SK-N-SH (cell line): ENCODE measurements at regions not wholly inside any gene's neighbourhood (a gene's known extent, or its start where the extent isn't known, plus 50 kb on each side); places are given as distances from the start of the nearest gene placed in this dataset.

Experiments used
- CTCF ChIA-PET: fragments of 300-600, 350-600 bp; formaldehyde crosslinking; extraction: SDS; loops from one replicate; lab custom pipeline; 2021; lab: Yijun Ruan, JAX
- POLR2A ChIA-PET: fragments of 350-600 bp; sonication (Branson Sonifier 250); formaldehyde crosslinking; extraction: SDS; loops from one replicate; lab custom pipeline; 2020; ENCODE audit warnings: antibody characterized with exemption, inconsistent platforms; lab: Yijun Ruan, JAX
- DNase-seq: peaks from one replicate; pipeline ENCODE4 v3.0.0; 2012
- H2AFZ ChIP-seq: fragments of 200-600 bp; sonication (generic); 2 replicates; pipeline ENCODE4 v1.8.1; 2016; ENCODE audit warnings: antibody characterized with exemption, mild to moderate bottlenecking, low read depth
- H3F3A ChIP-seq: fragments of 200-600 bp; sonication (generic); replicated peaks from 2 replicates; pipeline ENCODE3; 2016; ENCODE audit warnings: antibody characterized with exemption, mild to moderate bottlenecking; ENCODE audit not compliant: insufficient read depth
- H3K27ac ChIP-seq, 2 experiments: fragments of 200-500 bp in 1 of 2; fragments of 200-600 bp in 1 of 2; sonication (Bioruptor generic) in 1 of 2; sonication (generic), shearing (Covaris generic) in 1 of 2; 2 replicates each; pipeline versions ENCODE4 v1.5.1 to v1.6.1; 2014 to 2016; ENCODE audit warnings: low read depth in 2 of 2, inconsistent platforms in 1 of 2, low read length in 1 of 2, mild to moderate bottlenecking in 1 of 2, mixed read lengths in 1 of 2
- H3K27me3 ChIP-seq: fragments of 200-600 bp; sonication (generic), shearing (Covaris generic); 2 replicates; pipeline ENCODE4 v1.6.1; 2016; ENCODE audit warnings: mixed run types; ENCODE audit not compliant: insufficient read depth
- H3K36me3 ChIP-seq, 2 experiments: fragments of 200-500 bp in 1 of 2; fragments of 200-600 bp in 1 of 2; sonication (Bioruptor generic) in 1 of 2; sonication (generic) in 1 of 2; replicated peaks in 1 of 2; 2 replicates each; pipeline versions ENCODE3 to v1.5.1; 2014 to 2016; ENCODE audit warnings: low read length in 1 of 2, mild to moderate bottlenecking in 1 of 2; ENCODE audit not compliant: insufficient read depth in 2 of 2, control insufficient read depth in 1 of 2
- H3K4me1 ChIP-seq, 2 experiments: fragments of 200-500 bp in 1 of 2; fragments of 200-600 bp in 1 of 2; sonication (Bioruptor generic) in 1 of 2; sonication (generic), shearing (Covaris generic) in 1 of 2; 2 replicates each; pipeline versions ENCODE4 v1.5.1 to v1.6.1; 2014 to 2016; ENCODE audit warnings: low read depth in 1 of 2, low read length in 1 of 2, mixed run types in 1 of 2; ENCODE audit not compliant: insufficient read depth in 2 of 2, control insufficient read depth in 1 of 2
- H3K4me2 ChIP-seq: fragments of 200-600 bp; sonication (generic), shearing (Covaris generic); 2 replicates; pipeline ENCODE4 v1.6.1; 2017; ENCODE audit warnings: mixed run types
- H3K4me3 ChIP-seq, 2 experiments: fragments of 200-500 bp in 1 of 2; fragments of 200-600 bp in 1 of 2; sonication (Bioruptor generic) in 1 of 2; sonication (generic), shearing (Covaris generic) in 1 of 2; 2 replicates each; pipeline versions ENCODE4 v1.5.1 to v1.8.1; 2014 to 2016; ENCODE audit warnings: low read depth in 2 of 2, inconsistent platforms in 1 of 2, low read length in 1 of 2, mild to moderate bottlenecking in 1 of 2, mixed read lengths in 1 of 2, moderate library complexity in 1 of 2
- H3K79me2 ChIP-seq: fragments of 200-600 bp; sonication (generic); 2 replicates; pipeline ENCODE4 v1.8.1; 2017; ENCODE audit warnings: mild to moderate bottlenecking; ENCODE audit not compliant: insufficient read depth
- H3K9ac ChIP-seq: fragments of 200-600 bp; sonication (generic); 2 replicates; pipeline ENCODE4 v1.6.1; 2017; ENCODE audit warnings: mixed run types
- H3K9me2 ChIP-seq: fragments of 200-600 bp; sonication (generic); 2 replicates; pipeline ENCODE4 v1.6.1; 2017; ENCODE audit warnings: mixed run types
- H3K9me3 ChIP-seq: fragments of 200-600 bp; sonication (generic); 2 replicates; pipeline ENCODE4 v1.6.1; 2017; ENCODE audit warnings: mixed run types, mild to moderate bottlenecking, moderate library complexity
- H4K20me1 ChIP-seq: fragments of 200-600 bp; sonication (generic); 2 replicates; pipeline ENCODE4 v1.6.1; 2017; ENCODE audit warnings: mild to moderate bottlenecking, mixed run types; ENCODE audit not compliant: insufficient read depth
- EZH2phosphoT487 ChIP-seq: fragments of 200-600 bp; sonication (generic); IDR thresholded peaks from 2 replicates; pipeline ENCODE4 v1.6.1; 2017; ENCODE audit warnings: low read depth, mixed run types, mild to moderate bottlenecking, antibody characterized with exemption, moderate library complexity, borderline replicate concordance
- FOXJ3 ChIP-seq: sonication (generic); formaldehyde crosslinking; IDR thresholded peaks from 2 replicates; pipeline ENCODE4 v1.5.1; 2020; ENCODE audit warnings: mild to moderate bottlenecking, missing genetic modification reagents
- GATA2 ChIP-seq: sonication (generic); formaldehyde crosslinking; IDR thresholded peaks from 2 replicates; pipeline ENCODE4 v1.5.0; 2020; ENCODE audit warnings: mild to moderate bottlenecking, missing genetic modification reagents
- JUND ChIP-seq: IDR thresholded peaks from 2 replicates; pipeline ENCODE4 v1.4.0; 2012
- MAX ChIP-seq: IDR thresholded peaks from 2 replicates; pipeline ENCODE4 v1.4.0; 2012; ENCODE audit warnings: low read depth
- MXI1 ChIP-seq: IDR thresholded peaks from 2 replicates; pipeline ENCODE4 v1.6.1; 2012; ENCODE audit warnings: mild to moderate bottlenecking, low read depth, low read length, improper control_type of control experiment
- NRF1 ChIP-seq: IDR thresholded peaks from 2 replicates; pipeline ENCODE4 v1.6.1; 2012; ENCODE audit warnings: low read depth, mild to moderate bottlenecking, low read length
- POLR2AphosphoS5 ChIP-seq: IDR thresholded peaks from 2 replicates; pipeline ENCODE4 v1.6.1; 2012; ENCODE audit warnings: low read depth, low read length
- SIN3A ChIP-seq: IDR thresholded peaks from 2 replicates; pipeline ENCODE4 v1.6.1; 2012; ENCODE audit warnings: low read depth, mild to moderate bottlenecking, low read length, moderate library complexity, borderline replicate concordance
- TAF1 ChIP-seq: IDR thresholded peaks from 2 replicates; pipeline ENCODE4 v1.6.1; 2012; ENCODE audit warnings: low read depth, mild to moderate bottlenecking, low read length, moderate library complexity, borderline replicate concordance
- TCF12 ChIP-seq: IDR thresholded peaks from 2 replicates; pipeline ENCODE4 v1.4.0; 2012
- YY1 ChIP-seq: IDR thresholded peaks from 2 replicates; pipeline ENCODE4 v1.4.0; 2012; ENCODE audit warnings: low read depth, mild to moderate bottlenecking
- WGBS: methylation state at CpG from one replicate; pipeline ENCODE4 v1.1.6; 2017; ENCODE audit warnings: low lambda C conversion rate; 5-methylcytosine and 5-hydroxymethylcytosine counted together
- TF ChIP-seq, protein P1 (sequence below): IDR thresholded peaks from 2 replicates; pipeline ENCODE4; 2012
- TF ChIP-seq, protein P2 (sequence below): IDR thresholded peaks from 2 replicates; pipeline ENCODE4 v1.6.1; 2012; ENCODE audit warnings: mild to moderate bottlenecking, low read depth, low read length, moderate library complexity
- TF ChIP-seq, protein P3 (sequence below): fragments of 150-350 bp; IDR thresholded peaks from 2 replicates; pipeline ENCODE4 v1.6.1; 2016; ENCODE audit warnings: mild to moderate bottlenecking, low read depth, low read length

GRCh38 chr11:130638033-130638432 lies 189.6 kb downstream of the ADAMTS15 start:
- H3K4me2 ChIP-seq, result no peak overlapping the region
- H4K20me1 ChIP-seq, result no peaks in the 10 kb centered on the region
- H3F3A ChIP-seq, result peaks cover 7% of the 10 kb centered on the region
- H3K9ac ChIP-seq, result no peak overlapping the region
- H3K36me3 ChIP-seq, result no peaks in the 10 kb centered on the region
- WGBS, result 79% methylated on average over 5 of the region's 5 CpGs
- DNase-seq, result no peak
- ChIA-PET POLR2A (no interaction called here), CTCF (no interaction called here)
- no peaks in the 10 kb centered on the region for H3K79me2 ChIP-seq
- no peak for TF ChIP-seq YY1
- TF ChIP-seq, protein P1, sequence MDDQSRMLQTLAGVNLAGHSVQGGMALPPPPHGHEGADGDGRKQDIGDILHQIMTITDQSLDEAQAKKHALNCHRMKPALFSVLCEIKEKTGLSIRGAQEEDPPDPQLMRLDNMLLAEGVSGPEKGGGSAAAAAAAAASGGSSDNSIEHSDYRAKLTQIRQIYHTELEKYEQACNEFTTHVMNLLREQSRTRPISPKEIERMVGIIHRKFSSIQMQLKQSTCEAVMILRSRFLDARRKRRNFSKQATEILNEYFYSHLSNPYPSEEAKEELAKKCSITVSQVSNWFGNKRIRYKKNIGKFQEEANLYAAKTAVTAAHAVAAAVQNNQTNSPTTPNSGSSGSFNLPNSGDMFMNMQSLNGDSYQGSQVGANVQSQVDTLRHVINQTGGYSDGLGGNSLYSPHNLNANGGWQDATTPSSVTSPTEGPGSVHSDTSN, result no peak
- TF ChIP-seq TCF12, result no peak
- no peak for TF ChIP-seq SIN3A
- no peak for TF ChIP-seq FOXJ3 (CRISPR knock-in tag)
- TF ChIP-seq POLR2AphosphoS5, result no peak
- no peak for TF ChIP-seq MAX
- TF ChIP-seq GATA2 (CRISPR knock-in tag), result no peak
- TF ChIP-seq EZH2phosphoT487, result no peak
- TF ChIP-seq JUND, result no peak
- TF ChIP-seq NRF1, result no peak
- TF ChIP-seq, protein P2, sequence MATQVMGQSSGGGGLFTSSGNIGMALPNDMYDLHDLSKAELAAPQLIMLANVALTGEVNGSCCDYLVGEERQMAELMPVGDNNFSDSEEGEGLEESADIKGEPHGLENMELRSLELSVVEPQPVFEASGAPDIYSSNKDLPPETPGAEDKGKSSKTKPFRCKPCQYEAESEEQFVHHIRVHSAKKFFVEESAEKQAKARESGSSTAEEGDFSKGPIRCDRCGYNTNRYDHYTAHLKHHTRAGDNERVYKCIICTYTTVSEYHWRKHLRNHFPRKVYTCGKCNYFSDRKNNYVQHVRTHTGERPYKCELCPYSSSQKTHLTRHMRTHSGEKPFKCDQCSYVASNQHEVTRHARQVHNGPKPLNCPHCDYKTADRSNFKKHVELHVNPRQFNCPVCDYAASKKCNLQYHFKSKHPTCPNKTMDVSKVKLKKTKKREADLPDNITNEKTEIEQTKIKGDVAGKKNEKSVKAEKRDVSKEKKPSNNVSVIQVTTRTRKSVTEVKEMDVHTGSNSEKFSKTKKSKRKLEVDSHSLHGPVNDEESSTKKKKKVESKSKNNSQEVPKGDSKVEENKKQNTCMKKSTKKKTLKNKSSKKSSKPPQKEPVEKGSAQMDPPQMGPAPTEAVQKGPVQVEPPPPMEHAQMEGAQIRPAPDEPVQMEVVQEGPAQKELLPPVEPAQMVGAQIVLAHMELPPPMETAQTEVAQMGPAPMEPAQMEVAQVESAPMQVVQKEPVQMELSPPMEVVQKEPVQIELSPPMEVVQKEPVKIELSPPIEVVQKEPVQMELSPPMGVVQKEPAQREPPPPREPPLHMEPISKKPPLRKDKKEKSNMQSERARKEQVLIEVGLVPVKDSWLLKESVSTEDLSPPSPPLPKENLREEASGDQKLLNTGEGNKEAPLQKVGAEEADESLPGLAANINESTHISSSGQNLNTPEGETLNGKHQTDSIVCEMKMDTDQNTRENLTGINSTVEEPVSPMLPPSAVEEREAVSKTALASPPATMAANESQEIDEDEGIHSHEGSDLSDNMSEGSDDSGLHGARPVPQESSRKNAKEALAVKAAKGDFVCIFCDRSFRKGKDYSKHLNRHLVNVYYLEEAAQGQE, result no peak
- no peak for TF ChIP-seq TAF1
- H3K4me3 ChIP-seq, result no peak overlapping the region
- H3K27ac ChIP-seq, result 0 out of 4 replicates have a peak overlapping the region, but pooled peaks of 1 of the 2 experiments have one; percentile 36
- H3K9me2 ChIP-seq, result no peaks in the 10 kb centered on the region
- H3K27me3 ChIP-seq, result no peaks in the 10 kb centered on the region
- H2AFZ ChIP-seq, result no peak overlapping the region
- H3K9me3 ChIP-seq, result no peaks in the 10 kb centered on the region
- peaks cover 0 to 26% of the 10 kb centered on the region in 2 experiments; a peak in 2 of 4 replicates for H3K4me1 ChIP-seq

- Histone ChIP-seq H4K20me1 (no peaks in the 10 kb centered on the region), H3K36me3 (no peaks in the 10 kb centered on the region), H3K79me2 (no peaks in the 10 kb centered on the region), H3K9me2 (no peaks in the 10 kb centered on the region), H3F3A (peaks cover 7% of the 10 kb centered on the region), H3K9me3 (no peaks in the 10 kb centered on the region), H3K9ac (no peak overlapping the region), H3K27me3 (no peaks in the 10 kb centered on the region), H3K27ac (no peak overlapping the region), H3K4me1 (peaks cover 0 to 26% of the 10 kb centered on the region in 2 experiments; a peak in 2 of 4 replicates), H3K4me2 (no peak overlapping the region), H2AFZ (no peak overlapping the region), H3K4me3 (no peak overlapping the region)
- CTCF ChIA-PET, result no interaction called here
- 85% methylated on average over 3 of the region's 3 CpGs for WGBS
- TF ChIP-seq MXI1 (no peak), JUND (no peak)
- TF ChIP-seq, protein P3, sequence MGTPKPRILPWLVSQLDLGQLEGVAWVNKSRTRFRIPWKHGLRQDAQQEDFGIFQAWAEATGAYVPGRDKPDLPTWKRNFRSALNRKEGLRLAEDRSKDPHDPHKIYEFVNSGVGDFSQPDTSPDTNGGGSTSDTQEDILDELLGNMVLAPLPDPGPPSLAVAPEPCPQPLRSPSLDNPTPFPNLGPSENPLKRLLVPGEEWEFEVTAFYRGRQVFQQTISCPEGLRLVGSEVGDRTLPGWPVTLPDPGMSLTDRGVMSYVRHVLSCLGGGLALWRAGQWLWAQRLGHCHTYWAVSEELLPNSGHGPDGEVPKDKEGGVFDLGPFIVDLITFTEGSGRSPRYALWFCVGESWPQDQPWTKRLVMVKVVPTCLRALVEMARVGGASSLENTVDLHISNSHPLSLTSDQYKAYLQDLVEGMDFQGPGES, result no peak
- POLR2A ChIA-PET, result no interaction called here
- no peak for DNase-seq
Measured at GRCh38 chr11:130638624-130639023, 190.2 kb downstream of the ADAMTS15 start.
